ENCODE measurements at regions not wholly inside any gene's neighbourhood (a gene's known extent, or its start where the extent isn't known, plus 50 kb on each side); places are given as distances from the start of the nearest gene placed in this dataset.

GRCh38 chr3:104742044-104742443 is 624.7 kb upstream of the ALCAM start:
- ChIA-PET POLR2A (ENCODE audit: low non-redundant PET) (no interaction called here), CTCF (no interaction called here)
- DNase-seq (ENCODE audit: low spot score), result no peak
- no peak overlapping the region for H3K27ac ChIP-seq
- TF ChIP-seq CTCF (conservative IDR thresholded peaks at IDR 0.05; ENCODE audit: low read depth), result no peak

- no peak for TF ChIP-seq CTCF (conservative IDR thresholded peaks at IDR 0.05; ENCODE audit: low read depth)
- POLR2A ChIA-PET (ENCODE audit: low non-redundant PET), result no interaction called here
- CTCF ChIA-PET, result no interaction called here
- no peak for DNase-seq (ENCODE audit: low spot score)
- no peak overlapping the region for H3K27ac ChIP-seq
Measured at GRCh38 chr3:104745313-104745712, 621.4 kb upstream of the ALCAM start.

- no peak for DNase-seq (ENCODE audit: low spot score)
- CTCF ChIA-PET, result no interaction called here
- POLR2A ChIA-PET (ENCODE audit: low non-redundant PET), result no interaction called here
- H3K27ac ChIP-seq, result no peak overlapping the region
- TF ChIP-seq CTCF (conservative IDR thresholded peaks at IDR 0.05; ENCODE audit: low read depth), result no peak
Measured at GRCh38 chr3:104746056-104746455, 620.7 kb upstream of the ALCAM start.

- no peak overlapping the region for H3K27ac ChIP-seq
- ChIA-PET POLR2A (ENCODE audit: low non-redundant PET) (no interaction called here), CTCF (no interaction called here)
- no peak for TF ChIP-seq CTCF (conservative IDR thresholded peaks at IDR 0.05; ENCODE audit: low read depth)
- DNase-seq (ENCODE audit: low spot score), result no peak
Measured at GRCh38 chr3:104750581-104750980, 616.1 kb upstream of the ALCAM start.

GRCh38 chr3:104755791-104756190 is 610.9 kb upstream of the ALCAM start:
- H3K27ac ChIP-seq, result no peak overlapping the region
- TF ChIP-seq CTCF (conservative IDR thresholded peaks at IDR 0.05; ENCODE audit: low read depth), result no peak
- POLR2A ChIA-PET (ENCODE audit: low non-redundant PET), result no interaction called here
- CTCF ChIA-PET, result no interaction called here
- DNase-seq (ENCODE audit: low spot score), result no peak

- POLR2A ChIA-PET (ENCODE audit: low non-redundant PET), result no interaction called here
- TF ChIP-seq CTCF (conservative IDR thresholded peaks at IDR 0.05; ENCODE audit: low read depth), result no peak
- CTCF ChIA-PET, result no interaction called here
- no peak overlapping the region for H3K27ac ChIP-seq
- no peak for DNase-seq (ENCODE audit: low spot score)
Measured at GRCh38 chr3:104763007-104763406, 603.7 kb upstream of the ALCAM start.

GRCh38 chr3:104764496-104764895 is 602.2 kb upstream of the ALCAM start:
- TF ChIP-seq CTCF (conservative IDR thresholded peaks at IDR 0.05; ENCODE audit: low read depth), result no peak
- DNase-seq (ENCODE audit: low spot score), result no peak
- ChIA-PET CTCF (interaction anchor here (0.6 kb wide), 1 partner anchor 30 kb away, joined by 3 read pairs; no protein-coding TSS in a partner anchor), POLR2A (ENCODE audit: low non-redundant PET) (interaction anchor here (0.6 kb wide), 1 partner anchor 602 kb away, joined by 3 read pairs; the partner anchor contains the start of gene ALCAM)
- no peak overlapping the region for H3K27ac ChIP-seq
